K562 (cell line): ENCODE measurements at regions not wholly inside any gene's neighbourhood (a gene's known extent, or its start where the extent isn't known, plus 50 kb on each side); places are given as distances from the start of the nearest gene placed in this dataset.
A peak's percentile ranks its signal among the peaks of the same experiment; 100 is the strongest.

Experiments used
- ATAC-seq: fragments of 200-7000 bp; cut with Tn5 transposase; 3 replicates; pipeline ENCODE4 v1.9.1; 2020; ENCODE audit warnings: moderate library complexity
- BruUV-seq: library from RNA; stranded (reverse); fragments of 400-500 nt; replicated peaks from 2 replicates; lab custom pipeline; 2021; lab: Mats Ljungman, UMichigan
- CTCF ChIA-PET: fragments of 300-600 bp; formaldehyde crosslinking; extraction: SDS; loops from one replicate; lab custom pipeline; 2021; ENCODE audit warnings: low intra/inter-chr PET ratio; lab: Yijun Ruan, JAX
- POLR2A ChIA-PET: fragments of 300-600, 350-650 bp; sonication (Branson Sonifier 250); formaldehyde crosslinking; extraction: SDS; loops from one replicate; lab custom pipeline; 2021; ENCODE audit warnings: antibody characterized with exemption, inconsistent platforms; lab: Yijun Ruan, JAX
- DNase-seq, 4 experiments: peaks; one replicate each; pipeline versions ENCODE4 v3.0.0 to v3.0.0-alpha.2; 2011 to 2018; ENCODE audit warnings: low spot score in 3 of 4, mixed read lengths in 3 of 4; ENCODE audit errors: extremely low read depth in 1 of 4
- FAIRE-seq: peaks from 2 replicates; lab custom pipeline; 2011; peaks lifted over from hg19 to GRCh38; lab: Jason Lieb, UNC
- H2AFZ ChIP-seq: 2 replicates; pipeline ENCODE4 v1.6.0; 2011; ENCODE audit warnings: low read depth, low read length, control low read depth, inconsistent platforms
- H3K27ac ChIP-seq: fragments of 200-600 bp; 3 replicates; pipeline ENCODE4 v1.8.0; 2011; ENCODE audit warnings: low read depth, mild to moderate bottlenecking, control low read depth, inconsistent platforms, low read length, moderate library complexity, mixed read lengths; ENCODE audit errors: extremely low read depth
- H3K27me3 ChIP-seq, 2 experiments: fragments of 300-600 bp in 1 of 2; 2 replicates in 1 of 2; 3 replicates in 1 of 2; pipeline versions ENCODE4 v1.6.0 to v1.8.0; 2011; ENCODE audit warnings: inconsistent platforms in 2 of 2, low read length in 2 of 2, mild to moderate bottlenecking in 1 of 2, mixed read lengths in 1 of 2, moderate library complexity in 1 of 2; ENCODE audit not compliant: control insufficient read depth in 2 of 2, insufficient read depth in 2 of 2
- H3K36me3 ChIP-seq: fragments of 300-600 bp; 3 replicates; pipeline ENCODE4 v1.8.0; 2011; ENCODE audit warnings: mild to moderate bottlenecking, low read length, inconsistent platforms; ENCODE audit not compliant: control insufficient read depth, insufficient read depth
- H3K4me1 ChIP-seq, 2 experiments: fragments of 200-600 bp in 1 of 2; replicated peaks in 1 of 2; 2 replicates in 1 of 2; 3 replicates in 1 of 2; pipeline versions ENCODE4 v1.5.1 to v1.8.0; 2011; ENCODE audit warnings: inconsistent platforms in 2 of 2, low read length in 2 of 2, mild to moderate bottlenecking in 1 of 2, mixed read lengths in 1 of 2, moderate library complexity in 1 of 2; ENCODE audit not compliant: control insufficient read depth in 2 of 2, insufficient read depth in 2 of 2
- H3K4me2 ChIP-seq: 2 replicates; pipeline ENCODE4 v1.6.1; 2011; ENCODE audit warnings: low read length, control low read depth, inconsistent platforms, mixed read lengths; ENCODE audit not compliant: insufficient read depth
- H3K4me3 ChIP-seq: fragments of 200-600 bp; sonication (generic), shearing (Covaris generic); 2 replicates; pipeline ENCODE4 v1.5.1; 2016; ENCODE audit warnings: control low read depth, inconsistent platforms
- H3K79me2 ChIP-seq: fragments of 200-600 bp; 3 replicates; pipeline ENCODE4 v1.8.0; 2011; ENCODE audit warnings: low read length, inconsistent platforms; ENCODE audit not compliant: control insufficient read depth, insufficient read depth
- H3K9ac ChIP-seq, 2 experiments: 2 replicates each; pipeline versions ENCODE4 v1.6.0 to v1.6.1; 2011; ENCODE audit warnings: low read depth in 2 of 2, low read length in 2 of 2, control low read depth in 1 of 2, inconsistent platforms in 1 of 2, mild to moderate bottlenecking in 1 of 2, mixed read lengths in 1 of 2; ENCODE audit not compliant: insufficient read depth in 1 of 2
- H3K9me1 ChIP-seq: one replicate; pipeline ENCODE4 v1.6.0; 2011; ENCODE audit warnings: inconsistent platforms, mild to moderate bottlenecking, low read length, moderate library complexity; ENCODE audit not compliant: control insufficient read depth, insufficient read depth
- H3K9me3 ChIP-seq: replicated peaks from 2 replicates; pipeline ENCODE4 v1.5.1; 2011; ENCODE audit warnings: low read depth, low read length, inconsistent platforms; ENCODE audit not compliant: control insufficient read depth, insufficient read depth
- H4K20me1 ChIP-seq: replicated peaks from 2 replicates; pipeline ENCODE4 v1.6.1; 2011; ENCODE audit warnings: low read length, inconsistent platforms, mixed read lengths; ENCODE audit not compliant: control insufficient read depth, insufficient read depth
- BDP1 ChIP-seq: IDR thresholded peaks from 3 replicates; pipeline ENCODE4 v1.6.1; 2011; ENCODE audit not compliant: insufficient read length, insufficient read depth
- OTX1 ChIP-seq: fragments of 450-650 bp; formaldehyde crosslinking; IDR thresholded peaks from 2 replicates; pipeline ENCODE4 v1.4.0; 2022; ENCODE audit warnings: mild to moderate bottlenecking
- ZNF224 ChIP-seq: sonication (generic); formaldehyde crosslinking; IDR thresholded peaks from 2 replicates; pipeline ENCODE4 v1.8.0; 2022; ENCODE audit warnings: mild to moderate bottlenecking, missing genetic modification reagents
- WGBS: fragments of 100-300 bp; shearing (Covaris generic); methylation state at CpG from one replicate; pipeline ENCODE4 v1.1.6; 2016; ENCODE audit warnings: low coverage, mixed read lengths; ENCODE audit not compliant: insufficient coverage; ENCODE audit errors: missing lambda C conversion rate; 5-methylcytosine and 5-hydroxymethylcytosine counted together
- in situ Hi-C: fragments of 300-500 bp; cut with MboI; formaldehyde crosslinking; loops from 4 replicates; pipeline ENCODE4 v1.15.0; 2018; ENCODE audit warnings: inconsistent platforms, mixed read lengths
- intact Hi-C: fragments of 100-400 bp; cut with micrococcal nuclease; formaldehyde crosslinking; loops from 2 replicates; pipeline ENCODE4 v1.14.2; 2022
- TF ChIP-seq, protein P1 (sequence below): IDR thresholded peaks from 2 replicates; pipeline ENCODE4 v1.6.1; 2016; ENCODE audit warnings: missing genetic modification characterization, missing compliant biosample characterization
- TF ChIP-seq, protein P2 (sequence below): sonication (generic); formaldehyde crosslinking; IDR thresholded peaks from 2 replicates; pipeline ENCODE4 v1.8.0; 2022; ENCODE audit warnings: mild to moderate bottlenecking, missing genetic modification reagents
- TF ChIP-seq, protein P3 (sequence below), 2 experiments: fragments of 250-450 bp in 1 of 2; fragments of 450-650 bp in 1 of 2; sonication (Bioruptor Pico) in 1 of 2; IDR thresholded peaks; 2 replicates each; pipeline versions ENCODE4 v1.6.1 to v1.8.0; 2016 to 2021; ENCODE audit warnings: mild to moderate bottlenecking in 2 of 2, moderate library complexity in 2 of 2, missing compliant biosample characterization in 1 of 2, missing genetic modification characterization in 1 of 2
- TF ChIP-seq, protein P4 (sequence below), 2 experiments: IDR thresholded peaks in 1 of 2; conservative IDR thresholded peaks in 1 of 2; 2 replicates each; pipeline ENCODE4 v1.6.1; 2016; ENCODE audit warnings: low read depth in 2 of 2, mild to moderate bottlenecking in 1 of 2, missing compliant biosample characterization in 1 of 2, missing genetic modification characterization in 1 of 2, moderate library complexity in 1 of 2
- TF ChIP-seq, protein P5 (sequence below): fragments of 450-650 bp; IDR thresholded peaks from 2 replicates; pipeline ENCODE4 v1.6.1; 2017; ENCODE audit warnings: antibody characterized with exemption, mild to moderate bottlenecking

DNA sequence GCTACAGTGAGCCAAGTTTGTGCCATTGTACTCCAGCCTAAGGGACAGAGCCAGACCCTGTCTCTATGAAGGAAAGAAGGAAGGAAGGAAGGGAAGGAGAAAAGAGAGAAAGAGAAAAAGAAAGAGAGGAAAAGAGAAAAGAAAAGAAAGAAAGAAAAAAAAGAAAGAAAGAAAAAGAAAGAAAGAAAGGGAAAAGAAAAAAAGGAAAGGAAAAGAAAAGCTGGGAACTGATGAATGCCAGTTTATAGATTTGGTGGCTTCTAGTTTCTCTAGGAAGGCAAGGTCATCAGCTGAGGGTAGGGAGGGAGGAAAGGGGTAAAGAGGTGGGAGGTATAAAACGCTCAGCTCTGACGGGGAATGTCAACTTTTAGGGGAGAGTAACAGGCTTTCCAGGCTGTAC is 62.3 kb upstream of the AKT3 start:
- 0% methylated on average over 2 of the region's 2 CpGs for WGBS
- no peak overlapping the region for H3K4me2 ChIP-seq
- POLR2A ChIA-PET: interaction anchor here (1.2 kb wide), 1 partner anchor 10 kb away, joined by 3 read pairs; no protein-coding TSS in a partner anchor
- H2AFZ ChIP-seq: no peak overlapping the region
- H3K27me3 ChIP-seq: peaks cover 6 to 22% of the 10 kb centered on the region in 2 experiments
- no peaks in the 10 kb centered on the region for H4K20me1 ChIP-seq
- no peak for FAIRE-seq
- H3K79me2 ChIP-seq: no peaks in the 10 kb centered on the region
- TF ChIP-seq, protein P1, sequence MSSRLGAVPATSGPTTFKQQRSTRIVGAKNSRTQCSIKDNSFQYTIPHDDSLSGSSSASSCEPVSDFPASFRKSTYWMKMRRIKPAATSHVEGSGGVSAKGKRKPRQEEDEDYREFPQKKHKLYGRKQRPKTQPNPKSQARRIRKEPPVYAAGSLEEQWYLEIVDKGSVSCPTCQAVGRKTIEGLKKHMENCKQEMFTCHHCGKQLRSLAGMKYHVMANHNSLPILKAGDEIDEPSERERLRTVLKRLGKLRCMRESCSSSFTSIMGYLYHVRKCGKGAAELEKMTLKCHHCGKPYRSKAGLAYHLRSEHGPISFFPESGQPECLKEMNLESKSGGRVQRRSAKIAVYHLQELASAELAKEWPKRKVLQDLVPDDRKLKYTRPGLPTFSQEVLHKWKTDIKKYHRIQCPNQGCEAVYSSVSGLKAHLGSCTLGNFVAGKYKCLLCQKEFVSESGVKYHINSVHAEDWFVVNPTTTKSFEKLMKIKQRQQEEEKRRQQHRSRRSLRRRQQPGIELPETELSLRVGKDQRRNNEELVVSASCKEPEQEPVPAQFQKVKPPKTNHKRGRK (tag): peak; percentile 83
- TF ChIP-seq OTX1 (CRISPR knock-in tag) (0 out of 2 replicates have a peak, but pooled peaks have one; percentile 28), BDP1 (no peak), ZNF224 (CRISPR knock-in tag) (no peak)
- TF ChIP-seq, protein P2, sequence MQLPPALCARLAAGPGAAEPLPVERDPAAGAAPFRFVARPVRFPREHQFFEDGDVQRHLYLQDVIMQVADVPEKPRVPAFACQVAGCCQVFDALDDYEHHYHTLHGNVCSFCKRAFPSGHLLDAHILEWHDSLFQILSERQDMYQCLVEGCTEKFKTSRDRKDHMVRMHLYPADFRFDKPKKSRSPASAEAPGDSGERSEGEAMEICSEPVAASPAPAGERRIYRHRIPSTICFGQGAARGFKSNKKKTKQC (CRISPR knock-in tag): no peak
- TF ChIP-seq, protein P3, sequence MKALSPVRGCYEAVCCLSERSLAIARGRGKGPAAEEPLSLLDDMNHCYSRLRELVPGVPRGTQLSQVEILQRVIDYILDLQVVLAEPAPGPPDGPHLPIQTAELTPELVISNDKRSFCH (CRISPR knock-in tag; IDR thresholded peaks at IDR 0.05): no peak
- TF ChIP-seq, protein P3 (tag; IDR thresholded peaks at IDR 0.05): no peak
- TF ChIP-seq, protein P4, sequence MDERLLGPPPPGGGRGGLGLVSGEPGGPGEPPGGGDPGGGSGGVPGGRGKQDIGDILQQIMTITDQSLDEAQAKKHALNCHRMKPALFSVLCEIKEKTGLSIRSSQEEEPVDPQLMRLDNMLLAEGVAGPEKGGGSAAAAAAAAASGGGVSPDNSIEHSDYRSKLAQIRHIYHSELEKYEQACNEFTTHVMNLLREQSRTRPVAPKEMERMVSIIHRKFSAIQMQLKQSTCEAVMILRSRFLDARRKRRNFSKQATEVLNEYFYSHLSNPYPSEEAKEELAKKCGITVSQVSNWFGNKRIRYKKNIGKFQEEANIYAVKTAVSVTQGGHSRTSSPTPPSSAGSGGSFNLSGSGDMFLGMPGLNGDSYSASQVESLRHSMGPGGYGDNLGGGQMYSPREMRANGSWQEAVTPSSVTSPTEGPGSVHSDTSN (CRISPR knock-in tag; IDR thresholded peaks at IDR 0.05; ENCODE audit: low read depth): no peak
- TF ChIP-seq, protein P4 (tag; conservative IDR thresholded peaks at IDR 0.05; ENCODE audit: low read depth): no peak
- TF ChIP-seq, protein P5, sequence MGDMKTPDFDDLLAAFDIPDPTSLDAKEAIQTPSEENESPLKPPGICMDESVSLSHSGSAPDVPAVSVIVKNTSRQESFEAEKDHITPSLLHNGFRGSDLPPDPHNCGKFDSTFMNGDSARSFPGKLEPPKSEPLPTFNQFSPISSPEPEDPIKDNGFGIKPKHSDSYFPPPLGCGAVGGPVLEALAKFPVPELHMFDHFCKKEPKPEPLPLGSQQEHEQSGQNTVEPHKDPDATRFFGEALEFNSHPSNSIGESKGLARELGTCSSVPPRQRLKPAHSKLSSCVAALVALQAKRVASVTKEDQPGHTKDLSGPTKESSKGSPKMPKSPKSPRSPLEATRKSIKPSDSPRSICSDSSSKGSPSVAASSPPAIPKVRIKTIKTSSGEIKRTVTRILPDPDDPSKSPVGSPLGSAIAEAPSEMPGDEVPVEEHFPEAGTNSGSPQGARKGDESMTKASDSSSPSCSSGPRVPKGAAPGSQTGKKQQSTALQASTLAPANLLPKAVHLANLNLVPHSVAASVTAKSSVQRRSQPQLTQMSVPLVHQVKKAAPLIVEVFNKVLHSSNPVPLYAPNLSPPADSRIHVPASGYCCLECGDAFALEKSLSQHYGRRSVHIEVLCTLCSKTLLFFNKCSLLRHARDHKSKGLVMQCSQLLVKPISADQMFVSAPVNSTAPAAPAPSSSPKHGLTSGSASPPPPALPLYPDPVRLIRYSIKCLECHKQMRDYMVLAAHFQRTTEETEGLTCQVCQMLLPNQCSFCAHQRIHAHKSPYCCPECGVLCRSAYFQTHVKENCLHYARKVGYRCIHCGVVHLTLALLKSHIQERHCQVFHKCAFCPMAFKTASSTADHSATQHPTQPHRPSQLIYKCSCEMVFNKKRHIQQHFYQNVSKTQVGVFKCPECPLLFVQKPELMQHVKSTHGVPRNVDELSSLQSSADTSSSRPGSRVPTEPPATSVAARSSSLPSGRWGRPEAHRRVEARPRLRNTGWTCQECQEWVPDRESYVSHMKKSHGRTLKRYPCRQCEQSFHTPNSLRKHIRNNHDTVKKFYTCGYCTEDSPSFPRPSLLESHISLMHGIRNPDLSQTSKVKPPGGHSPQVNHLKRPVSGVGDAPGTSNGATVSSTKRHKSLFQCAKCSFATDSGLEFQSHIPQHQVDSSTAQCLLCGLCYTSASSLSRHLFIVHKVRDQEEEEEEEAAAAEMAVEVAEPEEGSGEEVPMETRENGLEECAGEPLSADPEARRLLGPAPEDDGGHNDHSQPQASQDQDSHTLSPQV: no peak
- TF ChIP-seq, all 486 proteins: peak for 2
- no peaks in the 10 kb centered on the region for H3K36me3 ChIP-seq
- no peak overlapping the region for H3K27ac ChIP-seq
- in situ Hi-C loops (no loop called here), intact Hi-C loops (no loop called here)
- DNase-seq (no peak), ATAC-seq (no peak)
- BruUV-seq: no TSS peak
- CTCF ChIA-PET: no interaction called here
- H3K4me1 ChIP-seq: peaks cover 0 to 4% of the 10 kb centered on the region in 2 experiments; a peak in 1 of 5 replicates
- no peak overlapping the region for H3K4me3 ChIP-seq
- H3K9me1 ChIP-seq: no peaks in the 10 kb centered on the region
- no peaks in the 10 kb centered on the region for H3K9me3 ChIP-seq
- no peak overlapping the region for H3K9ac ChIP-seq
